Lower lobe of right lung (tissue), 2 donors: ENCODE measurements at regions not wholly inside any gene's neighbourhood (a gene's known extent, or its start where the extent isn't known, plus 50 kb on each side); places are given as distances from the start of the nearest gene placed in this dataset.

ENCODE experiments used
- ATAC-seq, 2 donors: fragments of 200-7000 bp; cut with Tn5 transposase; one replicate each; pipeline ENCODE4 v1.9.1; 2020 to 2022; ENCODE audit warnings: mild to moderate bottlenecking in 2 of 2, moderate library complexity in 2 of 2
- DNase-seq: peaks from one replicate; pipeline ENCODE4 v3.0.0-alpha.2; 2020
- H3K27ac ChIP-seq: fragments of 200-600 bp; one replicate; pipeline ENCODE4 v1.8.0; 2022
- H3K27me3 ChIP-seq: fragments of 200-600 bp; one replicate; pipeline ENCODE4 v1.8.0; 2022; ENCODE audit warnings: low read depth
- H3K36me3 ChIP-seq: fragments of 200-600 bp; one replicate; pipeline ENCODE4 v1.8.0; 2022; ENCODE audit warnings: mild to moderate bottlenecking
- H3K4me1 ChIP-seq: fragments of 200-600 bp; one replicate; pipeline ENCODE4 v1.8.0; 2022
- H3K4me3 ChIP-seq: fragments of 200-600 bp; one replicate; pipeline ENCODE4 v1.8.0; 2022; ENCODE audit warnings: mild to moderate bottlenecking
- H3K9me3 ChIP-seq: fragments of 200-600 bp; one replicate; pipeline ENCODE4 v1.8.0; 2022
- intact Hi-C: fragments of 100-400 bp; cut with DNase I; formaldehyde crosslinking; loops from one replicate; pipeline ENCODE4 v1.11.0; 2022
- TF ChIP-seq, protein P1 (sequence below): fragments of 200-600 bp; IDR thresholded peaks from one replicate; pipeline ENCODE4 v1.8.0; 2022; ENCODE audit warnings: antibody characterized with exemption, mild to moderate bottlenecking
- donor health status: DM: no; HTN: yes; CAD: no; lungs with severe emphysema.

DNA sequence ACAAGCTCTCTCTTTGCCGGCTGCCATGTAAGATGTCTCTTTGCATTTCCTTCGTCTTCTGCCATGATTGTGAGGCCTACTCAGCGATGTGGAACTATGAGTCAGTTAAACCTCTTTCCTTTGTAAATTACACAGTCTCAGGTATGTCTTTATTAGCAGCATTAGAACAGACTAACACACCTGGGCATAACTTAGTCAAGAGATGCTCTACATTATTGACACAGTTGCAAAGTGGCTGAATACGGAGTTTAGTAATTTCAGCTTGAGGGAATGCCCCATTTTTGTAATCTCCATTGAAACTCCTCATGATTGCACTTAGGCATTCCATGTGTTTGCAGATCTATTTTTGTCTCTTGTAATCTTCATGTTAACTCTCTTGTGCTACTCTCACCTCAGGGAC is 299.5 kb upstream of the HAND2 start:
- no peaks in the 10 kb centered on the region for H3K36me3 ChIP-seq
- H3K27me3 ChIP-seq = no peaks in the 10 kb centered on the region
- intact Hi-C loops = no loop called here
- no peak overlapping the region for H3K27ac ChIP-seq
- ATAC-seq (peak; percentile 65 to 83), DNase-seq (no peak)
- TF ChIP-seq, protein P1, sequence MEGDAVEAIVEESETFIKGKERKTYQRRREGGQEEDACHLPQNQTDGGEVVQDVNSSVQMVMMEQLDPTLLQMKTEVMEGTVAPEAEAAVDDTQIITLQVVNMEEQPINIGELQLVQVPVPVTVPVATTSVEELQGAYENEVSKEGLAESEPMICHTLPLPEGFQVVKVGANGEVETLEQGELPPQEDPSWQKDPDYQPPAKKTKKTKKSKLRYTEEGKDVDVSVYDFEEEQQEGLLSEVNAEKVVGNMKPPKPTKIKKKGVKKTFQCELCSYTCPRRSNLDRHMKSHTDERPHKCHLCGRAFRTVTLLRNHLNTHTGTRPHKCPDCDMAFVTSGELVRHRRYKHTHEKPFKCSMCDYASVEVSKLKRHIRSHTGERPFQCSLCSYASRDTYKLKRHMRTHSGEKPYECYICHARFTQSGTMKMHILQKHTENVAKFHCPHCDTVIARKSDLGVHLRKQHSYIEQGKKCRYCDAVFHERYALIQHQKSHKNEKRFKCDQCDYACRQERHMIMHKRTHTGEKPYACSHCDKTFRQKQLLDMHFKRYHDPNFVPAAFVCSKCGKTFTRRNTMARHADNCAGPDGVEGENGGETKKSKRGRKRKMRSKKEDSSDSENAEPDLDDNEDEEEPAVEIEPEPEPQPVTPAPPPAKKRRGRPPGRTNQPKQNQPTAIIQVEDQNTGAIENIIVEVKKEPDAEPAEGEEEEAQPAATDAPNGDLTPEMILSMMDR = no peak
- H3K4me1 ChIP-seq = no peaks in the 10 kb centered on the region
- no peak overlapping the region for H3K4me3 ChIP-seq
- H3K9me3 ChIP-seq = no peaks in the 10 kb centered on the region

DNA sequence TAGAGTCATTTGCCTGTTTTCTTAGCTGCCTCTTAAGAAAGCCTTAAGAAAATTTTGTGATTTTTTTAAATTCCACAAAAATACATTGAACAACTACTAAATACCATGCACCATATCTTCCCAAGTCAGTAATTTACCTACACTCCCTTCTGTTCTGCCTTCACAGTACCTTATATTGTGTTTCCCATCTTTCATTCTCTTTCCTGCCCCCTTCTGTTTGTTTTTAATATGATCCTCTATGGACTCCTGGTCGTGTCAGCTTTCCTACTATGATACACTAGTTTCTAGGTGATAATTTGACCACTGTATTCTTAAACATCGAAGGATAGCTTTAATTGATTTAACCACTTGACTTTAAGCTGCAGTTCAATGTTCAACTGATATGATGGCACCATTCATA is 297.7 kb upstream of the HAND2 start:
- Histone ChIP-seq H3K36me3 (no peaks in the 10 kb centered on the region), H3K27me3 (no peaks in the 10 kb centered on the region), H3K9me3 (no peaks in the 10 kb centered on the region), H3K4me3 (no peak overlapping the region), H3K27ac (no peak overlapping the region), H3K4me1 (no peaks in the 10 kb centered on the region)
- ATAC-seq = no peak
- no peak for DNase-seq
- TF ChIP-seq, protein P1 = no peak
- intact Hi-C loops = no loop called here

DNA sequence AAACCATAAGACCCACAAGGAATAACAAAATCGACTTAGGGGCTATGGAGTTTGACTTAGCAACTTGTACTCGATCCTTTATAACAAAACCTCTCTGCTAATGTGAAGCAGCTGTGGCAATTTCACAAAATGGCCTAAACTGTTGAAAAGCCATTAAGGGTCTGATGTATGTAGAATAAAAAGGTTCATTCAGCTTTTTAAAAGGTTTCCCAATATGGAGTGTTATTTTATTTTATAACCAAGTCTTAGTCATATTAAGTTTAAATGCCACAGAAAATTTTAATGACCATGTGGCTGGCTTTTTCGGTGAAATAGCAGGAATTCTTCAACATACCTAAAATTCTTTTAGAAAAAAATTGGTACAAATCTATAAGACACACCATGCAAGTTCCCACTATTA is 291.8 kb upstream of the HAND2 start:
- Histone ChIP-seq H3K4me3 (no peak overlapping the region), H3K27ac (no peak overlapping the region), H3K9me3 (no peaks in the 10 kb centered on the region), H3K36me3 (no peaks in the 10 kb centered on the region), H3K4me1 (no peaks in the 10 kb centered on the region), H3K27me3 (no peaks in the 10 kb centered on the region)
- DNase-seq = no peak
- ATAC-seq = no peak
- TF ChIP-seq, protein P1 = no peak
- intact Hi-C loops = no loop called here

DNA sequence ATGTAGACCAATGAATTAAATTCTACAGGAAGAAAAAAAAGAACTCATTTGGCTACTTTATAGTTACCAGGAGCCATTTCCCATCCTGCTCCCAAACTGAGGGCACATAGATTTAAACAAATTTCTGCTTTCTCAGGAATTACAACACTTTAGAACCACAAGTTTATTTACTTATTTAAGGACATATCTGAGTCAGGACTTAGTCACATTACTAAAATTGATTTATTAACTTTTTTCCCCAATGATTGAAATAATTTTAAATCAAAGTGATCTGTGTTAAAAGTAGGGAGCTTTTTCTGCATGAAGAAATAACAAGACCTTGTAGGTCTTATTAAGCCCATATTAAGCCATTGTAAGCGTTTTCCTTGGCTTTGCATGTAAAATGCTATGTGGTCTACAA is 291.0 kb upstream of the HAND2 start:
- ATAC-seq = no peak
- Histone ChIP-seq H3K4me3 (no peak overlapping the region), H3K9me3 (no peaks in the 10 kb centered on the region), H3K4me1 (no peaks in the 10 kb centered on the region), H3K27me3 (no peaks in the 10 kb centered on the region), H3K36me3 (no peaks in the 10 kb centered on the region), H3K27ac (no peak overlapping the region)
- intact Hi-C loops = no loop called here
- DNase-seq = no peak
- TF ChIP-seq, protein P1 = no peak

DNA sequence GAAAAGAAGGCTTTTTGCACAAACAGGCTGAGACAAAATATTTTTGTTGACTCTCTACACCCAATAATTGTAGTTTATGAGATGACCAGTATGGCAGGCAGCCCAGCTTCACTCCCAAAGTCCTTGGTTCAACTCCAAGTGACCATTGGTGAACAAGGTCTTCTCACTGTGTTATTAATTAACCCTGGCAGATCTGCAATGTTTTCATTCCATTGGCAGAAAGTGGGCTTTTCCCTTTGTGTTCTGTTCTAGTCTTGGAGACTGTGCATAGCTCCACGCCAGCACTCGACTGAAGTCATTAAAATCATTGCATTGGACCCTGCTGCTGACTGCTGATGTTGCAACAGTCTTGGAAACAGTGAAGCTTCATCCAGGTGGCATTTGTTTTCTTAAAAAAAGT is 277.3 kb upstream of the HAND2 start:
- Histone ChIP-seq H3K4me1 (no peaks in the 10 kb centered on the region), H3K27ac (no peak overlapping the region), H3K27me3 (no peaks in the 10 kb centered on the region), H3K9me3 (no peaks in the 10 kb centered on the region), H3K36me3 (no peaks in the 10 kb centered on the region), H3K4me3 (no peak overlapping the region)
- TF ChIP-seq, protein P1 = no peak
- intact Hi-C loops = no loop called here
- no peak for ATAC-seq
- DNase-seq = no peak

DNA sequence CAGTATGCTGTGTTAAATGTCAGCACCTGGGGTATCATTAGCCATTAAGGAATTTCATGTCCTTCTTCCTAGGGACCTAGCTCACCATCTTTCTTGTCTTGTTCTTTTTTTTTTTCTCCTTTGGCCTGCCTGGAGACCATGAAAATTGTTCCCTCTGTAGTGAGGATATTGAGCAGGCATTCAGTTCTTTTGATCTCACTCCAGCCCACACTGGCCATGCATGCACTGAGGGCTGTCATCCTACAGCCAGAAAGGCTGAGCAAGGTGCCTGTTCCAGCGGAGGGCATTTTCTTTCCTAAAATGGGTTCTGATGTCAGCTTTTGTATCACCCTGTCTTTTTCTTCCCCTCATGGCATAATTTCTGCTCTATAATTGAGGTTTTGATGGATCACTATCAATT is 275.9 kb upstream of the HAND2 start:
- no peaks in the 10 kb centered on the region for H3K4me1 ChIP-seq
- H3K9me3 ChIP-seq = no peaks in the 10 kb centered on the region
- H3K27me3 ChIP-seq = no peaks in the 10 kb centered on the region
- intact Hi-C loops = no loop called here
- ATAC-seq = no peak
- TF ChIP-seq, protein P1 = no peak
- DNase-seq = no peak
- H3K36me3 ChIP-seq = no peaks in the 10 kb centered on the region
- no peak overlapping the region for H3K27ac ChIP-seq
- H3K4me3 ChIP-seq = no peak overlapping the region
